WTC11 (cell line): ENCODE measurements at regions not wholly inside any gene's neighbourhood (a gene's known extent, or its start where the extent isn't known, plus 50 kb on each side); places are given as distances from the start of the nearest gene placed in this dataset.

Experiments used
- ATAC-seq: fragments of 200-7000 bp; cut with Tn5 transposase; 2 replicates; pipeline ENCODE4 v1.10.0; 2021; ENCODE audit warnings: mild to moderate bottlenecking, moderate library complexity
- CTCF ChIA-PET: fragments of 300-600 bp; sonication (Branson Sonifier 250); formaldehyde crosslinking; loops from one replicate; lab custom pipeline; 2021; ENCODE audit warnings: antibody characterized with exemption; lab: Charles Lee
- POLR2A ChIA-PET: fragments of 350-600 bp; sonication (Branson Sonifier 250); formaldehyde crosslinking; loops from one replicate; lab custom pipeline; 2021; ENCODE audit warnings: antibody characterized with exemption; lab: Charles Lee
- DNase-seq: peaks from one replicate; pipeline ENCODE4 v3.0.0; 2021; ENCODE audit warnings: low spot score
- H3K27ac Mint-ChIP-seq: 2 replicates; pipeline ENCODE4 v1.8.0; 2021; ENCODE audit warnings: mixed read lengths
- H3K27me3 Mint-ChIP-seq: 2 replicates; pipeline ENCODE4 v1.8.0; 2021; ENCODE audit warnings: low read depth, mild to moderate bottlenecking, moderate library complexity, mixed read lengths
- H3K36me3 Mint-ChIP-seq: 2 replicates; pipeline ENCODE4 v1.8.0; 2021; ENCODE audit warnings: mixed read lengths
- H3K4me1 Mint-ChIP-seq: 2 replicates; pipeline ENCODE4 v1.8.0; 2022; ENCODE audit warnings: mixed read lengths
- H3K4me3 Mint-ChIP-seq: 2 replicates; pipeline ENCODE4 v1.8.0; 2021; ENCODE audit warnings: mild to moderate bottlenecking, moderate library complexity, mixed read lengths
- H3K9me3 Mint-ChIP-seq: 2 replicates; pipeline ENCODE4 v1.8.0; 2021; ENCODE audit warnings: mixed read lengths
- ATF1 ChIP-seq: sonication (generic); formaldehyde crosslinking; IDR thresholded peaks from 2 replicates; pipeline ENCODE4 v1.8.1; 2023; ENCODE audit warnings: mild to moderate bottlenecking, moderate library complexity, missing genetic modification reagents
- ATF3 ChIP-seq: sonication (generic); formaldehyde crosslinking; conservative IDR thresholded peaks from 2 replicates; pipeline ENCODE4 v1.8.1; 2022; ENCODE audit warnings: mild to moderate bottlenecking, missing genetic modification reagents
- ATF6 ChIP-seq: sonication (generic); formaldehyde crosslinking; IDR thresholded peaks from 2 replicates; pipeline ENCODE4 v1.8.1; 2023; ENCODE audit warnings: mild to moderate bottlenecking, missing genetic modification reagents
- CDX4 ChIP-seq: fragments of 250-450 bp; sonication (Bioruptor Pico); IDR thresholded peaks from 2 replicates; pipeline ENCODE4 v1.9.0; 2021; ENCODE audit warnings: moderate library complexity, mild to moderate bottlenecking, inconsistent platforms, borderline replicate concordance
- EMX1 ChIP-seq: fragments of 250-450 bp; sonication (Bioruptor Pico); IDR thresholded peaks from 2 replicates; pipeline ENCODE4 v1.8.0; 2021; ENCODE audit warnings: mild to moderate bottlenecking
- ERG ChIP-seq: fragments of 250-450 bp; sonication (Bioruptor Pico); IDR thresholded peaks from 2 replicates; pipeline ENCODE4 v1.8.0; 2021; ENCODE audit warnings: mild to moderate bottlenecking
- FOXJ3 ChIP-seq: sonication (generic); formaldehyde crosslinking; IDR thresholded peaks from 2 replicates; pipeline ENCODE4 v1.9.0; 2021; ENCODE audit warnings: missing genetic modification reagents, mild to moderate bottlenecking, borderline replicate concordance
- GABPB1 ChIP-seq: sonication (generic); formaldehyde crosslinking; IDR thresholded peaks from 2 replicates; pipeline ENCODE4 v1.8.1; 2023; ENCODE audit warnings: mild to moderate bottlenecking, missing genetic modification reagents
- GRHL2 ChIP-seq: fragments of 250-450 bp; sonication (Bioruptor Pico); IDR thresholded peaks from 2 replicates; pipeline ENCODE4 v1.8.0; 2022; ENCODE audit warnings: mild to moderate bottlenecking, moderate library complexity; ENCODE audit not compliant: insufficient replicate concordance, severe bottlenecking
- GTF2I ChIP-seq: fragments of 250-450 bp; sonication (Bioruptor Pico); conservative IDR thresholded peaks from 2 replicates; pipeline ENCODE4 v1.4.0; 2021; ENCODE audit warnings: mild to moderate bottlenecking
- HMGXB4 ChIP-seq: sonication (generic); formaldehyde crosslinking; IDR thresholded peaks from 2 replicates; pipeline ENCODE4 v1.8.1; 2023; ENCODE audit warnings: mild to moderate bottlenecking, moderate library complexity, missing genetic modification reagents
- PREB ChIP-seq: sonication (generic); formaldehyde crosslinking; IDR thresholded peaks from 2 replicates; pipeline ENCODE4 v1.8.1; 2022; ENCODE audit warnings: mild to moderate bottlenecking, missing genetic modification reagents, moderate library complexity, borderline replicate concordance
- SMAD4 ChIP-seq: sonication (generic); formaldehyde crosslinking; IDR thresholded peaks from 2 replicates; pipeline ENCODE4 v1.8.0; 2022; ENCODE audit warnings: mild to moderate bottlenecking, missing genetic modification reagents
- SOX15 ChIP-seq: fragments of 250-450 bp; sonication (Bioruptor Pico); IDR thresholded peaks from 2 replicates; pipeline ENCODE4 v1.9.0; 2021; ENCODE audit warnings: mild to moderate bottlenecking
- SP1 ChIP-seq: sonication (generic); formaldehyde crosslinking; conservative IDR thresholded peaks from 2 replicates; pipeline ENCODE4 v1.8.1; 2022; ENCODE audit warnings: missing genetic modification reagents
- TCF7 ChIP-seq: sonication (generic); formaldehyde crosslinking; IDR thresholded peaks from 2 replicates; pipeline ENCODE4 v1.8.0; 2022; ENCODE audit warnings: mild to moderate bottlenecking, low read depth, missing genetic modification reagents, moderate library complexity
- USF2 ChIP-seq: sonication (generic); formaldehyde crosslinking; IDR thresholded peaks from 2 replicates; pipeline ENCODE4 v1.8.1; 2023; ENCODE audit warnings: mild to moderate bottlenecking, missing genetic modification reagents, moderate library complexity
- ZBTB21 ChIP-seq: sonication (generic); formaldehyde crosslinking; IDR thresholded peaks from 2 replicates; pipeline ENCODE4 v1.8.1; 2023; ENCODE audit warnings: mild to moderate bottlenecking, missing genetic modification reagents, borderline replicate concordance
- ZBTB43 ChIP-seq: sonication (generic); formaldehyde crosslinking; IDR thresholded peaks from 2 replicates; pipeline ENCODE4 v1.8.1; 2023; ENCODE audit warnings: mild to moderate bottlenecking, missing genetic modification reagents

GRCh38 chr22:22185844-22186499 is 58.6 kb upstream of the VPREB1 start:
- H3K36me3 Mint-ChIP-seq = peaks cover 5% of the 10 kb centered on the region
- ChIA-PET POLR2A (interaction anchor here (0.6 kb wide), 1 partner anchor 66 kb away, joined by 7 read pairs; no protein-coding TSS in a partner anchor), CTCF (interaction anchor here (1.3 to 5.0 kb wide), 4 partner anchors 10 to 49 kb away, joined by 4 to 36 read pairs (median 4); no protein-coding TSS in a partner anchor)
- no peaks in the 10 kb centered on the region for H3K4me1 Mint-ChIP-seq
- DNase-seq (no peak), ATAC-seq (no peak)
- no peak overlapping the region for H3K27ac Mint-ChIP-seq
- peaks cover 100% of the 10 kb centered on the region for H3K27me3 Mint-ChIP-seq
- TF ChIP-seq SMAD4 (no peak), HMGXB4 (CRISPR knock-in tag) (no peak), GABPB1 (CRISPR knock-in tag) (no peak)
- H3K4me3 Mint-ChIP-seq = no peak overlapping the region
- H3K9me3 Mint-ChIP-seq = peaks cover 11% of the 10 kb centered on the region

GRCh38 chr22:22185217-22185616 is 59.4 kb upstream of the VPREB1 start:
- CTCF ChIA-PET = interaction anchor here (1.6 to 5.0 kb wide), 3 partner anchors 10 to 50 kb away, joined by 4 to 36 read pairs (median 5); no protein-coding TSS in a partner anchor
- DNase-seq = no peak

More at GRCh38 chr22:22185217-22185616, 59.4 kb upstream of the VPREB1 start:
- ATAC-seq = no peak
- H3K9me3 Mint-ChIP-seq = peaks cover 11% of the 10 kb centered on the region
- H3K27ac Mint-ChIP-seq = no peak overlapping the region
- H3K27me3 Mint-ChIP-seq = peaks cover 100% of the 10 kb centered on the region
- H3K4me1 Mint-ChIP-seq = no peaks in the 10 kb centered on the region
- POLR2A ChIA-PET = interaction anchor here (0.6 kb wide), 1 partner anchor 66 kb away, joined by 7 read pairs; no protein-coding TSS in a partner anchor
- no peak for TF ChIP-seq ZBTB21 (CRISPR knock-in tag)
- TF ChIP-seq ZBTB43 (CRISPR knock-in tag) = no peak
- TF ChIP-seq GRHL2 (CRISPR knock-in tag) = no peak
- TF ChIP-seq PREB = no peak
- TF ChIP-seq SOX15 (CRISPR knock-in tag) = no peak
- TF ChIP-seq SP1 (CRISPR knock-in tag) = no peak
- TF ChIP-seq CDX4 = no peak
- no peak for TF ChIP-seq GTF2I
- TF ChIP-seq EMX1 = no peak
- TF ChIP-seq USF2 = no peak
- no peak for TF ChIP-seq ATF3 (CRISPR knock-in tag)
- TF ChIP-seq ERG (CRISPR knock-in tag) = no peak
- TF ChIP-seq ATF6 = no peak
- TF ChIP-seq TCF7 = no peak
- TF ChIP-seq ATF1 (CRISPR knock-in tag) = no peak
- TF ChIP-seq FOXJ3 (CRISPR knock-in tag) = no peak
- H3K36me3 Mint-ChIP-seq = peaks cover 5% of the 10 kb centered on the region
- H3K4me3 Mint-ChIP-seq = no peak overlapping the region
